MM.1S (cell line): ENCODE measurements at regions not wholly inside any gene's neighbourhood (a gene's known extent, or its start where the extent isn't known, plus 50 kb on each side); places are given as distances from the start of the nearest gene placed in this dataset.

Experiments used
- EZH2 ChIP-seq: fragments of 300-600 bp; sonication (generic); optimal IDR thresholded peaks from 2 replicates; pipeline ENCODE3; 2017; ENCODE audit warnings: low read depth, mild to moderate bottlenecking, antibody characterized with exemption, low read length, mixed read lengths
- TF ChIP-seq, protein P1 (sequence below): fragments of 300-600 bp; sonication (generic); IDR thresholded peaks from 2 replicates; pipeline ENCODE4 v1.5.1; 2016; ENCODE audit warnings: antibody characterized with exemption, low read length, mixed read lengths

DNA sequence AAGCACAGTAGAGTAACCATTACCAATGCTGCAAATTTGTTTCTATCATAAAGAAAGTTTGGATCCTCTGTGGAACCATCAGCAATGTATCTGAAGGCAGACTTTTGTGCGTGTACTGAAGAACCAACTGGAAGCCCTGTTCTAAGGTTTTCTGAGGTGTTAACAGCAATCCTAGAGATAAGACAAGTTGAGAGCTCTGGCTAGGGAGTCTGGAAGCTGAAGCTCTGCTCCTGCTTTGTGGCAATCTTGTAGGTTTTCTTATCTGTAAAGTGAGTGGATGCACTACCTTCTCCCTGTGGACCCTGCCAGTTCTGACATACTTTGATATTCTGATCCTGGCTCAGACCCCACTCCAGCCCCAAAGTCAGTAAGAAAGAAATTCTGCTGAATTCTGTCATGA lies 171.2 kb upstream of the SLC14A2 start:
- TF ChIP-seq, protein P1, sequence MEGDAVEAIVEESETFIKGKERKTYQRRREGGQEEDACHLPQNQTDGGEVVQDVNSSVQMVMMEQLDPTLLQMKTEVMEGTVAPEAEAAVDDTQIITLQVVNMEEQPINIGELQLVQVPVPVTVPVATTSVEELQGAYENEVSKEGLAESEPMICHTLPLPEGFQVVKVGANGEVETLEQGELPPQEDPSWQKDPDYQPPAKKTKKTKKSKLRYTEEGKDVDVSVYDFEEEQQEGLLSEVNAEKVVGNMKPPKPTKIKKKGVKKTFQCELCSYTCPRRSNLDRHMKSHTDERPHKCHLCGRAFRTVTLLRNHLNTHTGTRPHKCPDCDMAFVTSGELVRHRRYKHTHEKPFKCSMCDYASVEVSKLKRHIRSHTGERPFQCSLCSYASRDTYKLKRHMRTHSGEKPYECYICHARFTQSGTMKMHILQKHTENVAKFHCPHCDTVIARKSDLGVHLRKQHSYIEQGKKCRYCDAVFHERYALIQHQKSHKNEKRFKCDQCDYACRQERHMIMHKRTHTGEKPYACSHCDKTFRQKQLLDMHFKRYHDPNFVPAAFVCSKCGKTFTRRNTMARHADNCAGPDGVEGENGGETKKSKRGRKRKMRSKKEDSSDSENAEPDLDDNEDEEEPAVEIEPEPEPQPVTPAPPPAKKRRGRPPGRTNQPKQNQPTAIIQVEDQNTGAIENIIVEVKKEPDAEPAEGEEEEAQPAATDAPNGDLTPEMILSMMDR = no peak
- TF ChIP-seq EZH2 = no peak
